ENCODE measurements at regions not wholly inside any gene's neighbourhood (a gene's known extent, or its start where the extent isn't known, plus 50 kb on each side); places are given as distances from the start of the nearest gene placed in this dataset.

- peak; percentile 87 for DNase-seq (ENCODE audit: low read depth)
Observed at GRCh38 chr5:57816108-57816507, 333.5 kb upstream of the ACTBL2 start.

DNA sequence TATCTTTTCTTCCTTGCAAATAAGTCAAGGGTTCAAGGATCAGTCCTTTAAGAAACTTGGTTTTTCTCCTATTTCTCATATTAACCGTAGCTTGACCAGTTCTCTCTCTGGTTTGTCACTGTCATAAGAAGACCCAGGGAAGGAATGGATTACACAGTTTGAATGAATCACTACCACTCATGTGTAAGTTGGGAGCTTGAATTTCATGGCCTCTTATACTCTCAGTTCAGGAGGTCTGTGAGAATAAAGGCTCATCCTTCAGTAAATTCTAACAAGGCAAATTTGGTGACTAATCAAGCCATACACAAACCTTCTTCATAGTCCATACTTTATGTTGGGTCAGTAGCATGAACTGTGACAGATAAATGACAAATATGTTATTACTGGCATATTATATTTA, 323.1 kb upstream of the ACTBL2 start:
- DNase-seq (ENCODE audit: low read depth), result peak; percentile 15

GRCh38 chr5:57805170-57805569, 322.6 kb upstream of the ACTBL2 start:
- DNase-seq (ENCODE audit: low read depth), result peak; percentile 54

DNA sequence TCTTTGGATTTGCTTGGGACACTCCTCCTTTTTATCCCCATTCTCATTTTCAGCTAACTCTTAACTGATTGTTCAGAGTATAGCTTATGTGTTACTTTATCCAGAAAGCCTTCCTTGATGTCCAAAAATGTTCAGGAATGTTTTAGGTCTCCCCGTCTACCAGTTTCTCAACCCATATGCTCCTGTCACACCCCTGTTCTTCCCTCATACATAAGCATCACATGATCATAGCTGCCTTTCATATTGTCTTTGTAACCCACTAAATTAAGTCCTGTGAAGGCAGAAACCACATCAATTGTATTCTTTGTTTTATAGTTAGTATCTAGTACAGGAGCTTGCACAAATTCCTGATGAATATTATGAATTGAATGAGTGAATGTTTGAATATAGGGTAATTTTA, 321.9 kb upstream of the ACTBL2 start:
- peak; percentile 5 for DNase-seq (ENCODE audit: low read depth)

DNA sequence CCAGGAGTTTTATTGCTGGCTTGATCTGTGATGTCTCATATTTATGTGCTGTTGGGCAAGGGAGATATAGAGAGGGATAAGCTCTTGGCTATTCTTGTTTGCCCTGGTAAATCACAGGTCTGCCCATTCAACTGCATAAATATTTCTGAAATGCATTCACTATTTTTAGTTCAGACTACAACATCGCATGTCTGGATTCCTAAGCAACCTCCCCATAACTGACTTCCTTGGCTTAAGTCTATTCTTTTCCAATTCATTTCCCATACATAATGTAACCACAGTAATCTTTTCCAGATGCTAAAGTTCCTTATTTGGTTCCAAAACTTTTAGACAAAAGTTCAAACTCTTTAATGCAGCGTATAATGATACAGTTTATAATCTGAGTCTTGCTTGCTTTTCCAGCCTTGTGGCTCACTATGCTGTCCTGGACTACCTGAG, 321.4 kb upstream of the ACTBL2 start:
- peak; percentile 53 for DNase-seq (ENCODE audit: low read depth)

- peak; percentile 9 for DNase-seq (ENCODE audit: low read depth)
Observed at GRCh38 chr5:57802131-57802530, 319.5 kb upstream of the ACTBL2 start.

- peak; percentile 60 for DNase-seq (ENCODE audit: low read depth)
Observed at GRCh38 chr5:57795203-57795602, 312.6 kb upstream of the ACTBL2 start.

- no peak for DNase-seq (ENCODE audit: low read depth)
Observed at GRCh38 chr5:57791875-57792274, 309.3 kb upstream of the ACTBL2 start.

DNA sequence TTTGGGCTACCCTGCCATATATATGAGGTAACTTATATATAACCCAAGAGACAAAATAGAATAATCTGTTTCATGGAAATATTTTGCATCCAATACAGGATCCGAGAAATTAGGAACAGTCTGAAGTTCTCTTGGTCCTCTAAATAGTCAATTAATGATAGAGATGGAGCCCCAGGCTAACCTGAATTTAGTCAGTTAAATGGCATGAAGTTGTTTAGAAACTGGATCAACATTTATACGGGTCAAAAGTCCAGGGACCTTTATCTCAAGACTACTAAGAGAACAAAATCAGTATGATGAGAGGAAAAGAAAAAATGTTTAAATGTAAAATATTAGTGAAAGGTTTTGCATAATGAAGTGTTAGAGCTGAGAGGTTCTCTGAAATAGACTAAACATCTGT, 303.3 kb upstream of the ACTBL2 start:
- no peak for DNase-seq (ENCODE audit: low read depth)

DNA sequence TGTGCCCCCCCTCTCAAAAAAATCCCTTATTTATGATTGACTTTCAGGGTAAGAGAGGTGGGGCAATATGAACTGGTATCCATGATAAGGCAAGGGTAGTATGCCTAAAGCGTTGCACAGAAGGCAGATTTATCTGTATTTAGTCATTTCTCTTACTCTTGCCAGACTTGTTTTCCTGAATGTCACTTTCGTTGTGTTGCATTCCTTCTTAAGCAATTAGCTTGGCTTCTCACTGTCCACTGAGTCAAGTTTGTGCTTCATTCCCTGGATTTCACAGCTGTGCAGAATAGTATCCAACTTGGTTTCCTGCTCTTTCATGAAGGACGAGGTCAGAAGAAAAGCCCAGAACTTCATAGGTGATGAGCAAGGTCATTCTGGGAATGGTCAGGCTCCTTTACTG, 301.5 kb upstream of the ACTBL2 start:
- no peak for DNase-seq (ENCODE audit: low read depth)

GRCh38 chr5:57783693-57784092, 301.1 kb upstream of the ACTBL2 start:
- peak; percentile 50 for DNase-seq (ENCODE audit: low read depth)

GRCh38 chr5:57780961-57781325, 298.3 kb upstream of the ACTBL2 start:
- no peak for DNase-seq (ENCODE audit: low read depth)

DNA sequence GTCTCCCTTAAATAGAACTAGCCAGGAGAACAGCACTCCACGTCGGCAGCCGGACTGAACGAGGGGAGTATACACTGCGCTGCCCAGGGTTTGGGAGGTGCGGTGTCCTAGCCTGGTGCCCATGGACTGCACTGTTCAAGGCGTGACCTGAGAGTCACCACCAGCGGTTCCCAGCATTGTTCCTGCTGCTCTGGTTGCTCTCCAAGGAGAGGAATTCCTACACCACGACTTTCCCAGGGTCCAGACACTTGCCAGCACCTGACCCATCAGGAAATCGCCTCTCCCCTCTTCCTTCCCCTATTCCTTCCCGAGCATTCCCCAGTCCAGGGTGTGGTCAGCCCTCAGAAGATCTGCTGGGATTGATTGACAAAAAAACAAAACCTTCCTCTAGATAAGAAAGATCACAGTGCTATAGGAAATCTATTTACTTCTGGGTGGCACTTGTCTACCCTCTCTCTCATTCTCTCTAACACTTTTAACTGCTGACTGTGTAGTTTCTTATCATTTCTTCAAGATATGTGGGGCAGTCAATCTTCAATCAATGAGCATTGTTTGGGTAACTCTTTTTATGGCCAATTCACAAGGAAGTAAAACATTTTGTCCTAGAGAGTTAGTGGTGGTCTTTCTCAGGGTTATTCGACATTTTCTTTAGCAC, 297.8 kb upstream of the ACTBL2 start:
- no peak for DNase-seq (ENCODE audit: low read depth)

GRCh38 chr5:57779383-57780223, 297.0 kb upstream of the ACTBL2 start:
- DNase-seq (ENCODE audit: low read depth), result peak; percentile 85

DNA sequence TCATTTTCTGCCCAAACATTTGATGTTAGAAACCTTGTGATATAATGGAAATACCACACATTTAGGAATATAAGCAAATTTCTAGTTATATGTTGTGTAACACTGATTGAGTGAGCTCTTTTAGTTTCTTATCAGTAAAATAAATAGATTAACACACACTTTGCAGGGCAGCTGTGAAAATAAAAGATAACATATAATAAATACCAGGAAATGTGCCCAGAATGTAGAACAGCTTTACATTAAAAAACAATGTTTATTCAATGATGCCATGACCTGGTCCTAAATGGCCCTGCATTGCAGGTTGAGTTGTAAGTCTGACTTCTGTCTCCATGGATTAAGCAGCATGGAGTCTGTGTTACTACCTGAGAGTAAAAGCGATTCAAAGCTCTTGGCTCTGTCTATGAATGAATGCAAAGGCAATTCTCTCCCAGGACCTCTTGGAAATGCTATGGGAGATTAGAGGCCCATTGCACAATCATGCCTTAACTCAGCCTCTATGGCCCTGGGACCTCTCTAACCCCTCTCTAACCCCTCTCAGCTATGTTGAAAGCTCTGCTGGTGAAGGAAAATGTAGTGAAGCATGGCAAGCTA, 296.0 kb upstream of the ACTBL2 start:
- no peak for DNase-seq (ENCODE audit: low read depth)

GRCh38 chr5:57777174-57777581, 294.6 kb upstream of the ACTBL2 start:
- DNase-seq (ENCODE audit: low read depth), result no peak

DNA sequence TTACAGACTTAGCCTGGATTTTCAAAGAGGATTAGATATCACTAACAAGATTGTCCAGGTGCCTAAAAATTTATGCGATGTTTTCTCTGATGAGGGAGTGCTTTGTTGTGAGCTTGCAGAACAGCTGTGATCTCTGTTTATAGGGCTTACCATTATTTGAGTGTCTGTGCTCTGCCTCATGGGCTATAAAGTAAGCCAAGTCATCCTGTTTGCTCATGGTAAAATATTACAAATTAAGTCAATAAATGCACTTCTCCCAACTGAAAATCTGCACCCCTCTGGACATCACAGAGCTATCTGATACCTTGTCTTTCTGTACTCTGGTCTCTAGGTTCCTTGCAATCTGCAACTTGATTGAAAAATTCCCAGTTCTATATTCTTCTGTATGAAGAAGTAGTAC, 293.4 kb upstream of the ACTBL2 start:
- DNase-seq (ENCODE audit: low read depth), result peak; percentile 39

DNA sequence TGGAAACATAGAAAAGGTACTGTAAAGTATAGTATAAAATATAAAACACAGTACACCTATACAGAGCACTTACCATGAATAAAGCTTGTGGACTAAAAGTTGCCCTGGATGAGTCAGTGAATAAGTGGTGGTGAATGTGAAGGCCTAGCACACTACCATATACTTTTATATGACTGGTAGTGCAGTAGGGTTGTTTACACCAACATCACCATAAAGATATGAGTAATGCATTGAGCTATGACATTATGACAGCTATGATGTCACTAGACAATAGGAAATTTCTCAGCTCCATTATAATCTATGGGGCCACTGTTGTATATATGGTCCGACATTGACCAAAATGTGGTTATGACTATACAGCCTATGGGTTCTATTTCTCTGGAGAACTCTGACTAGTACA, 291.8 kb upstream of the ACTBL2 start:
- DNase-seq (ENCODE audit: low read depth), result no peak

DNA sequence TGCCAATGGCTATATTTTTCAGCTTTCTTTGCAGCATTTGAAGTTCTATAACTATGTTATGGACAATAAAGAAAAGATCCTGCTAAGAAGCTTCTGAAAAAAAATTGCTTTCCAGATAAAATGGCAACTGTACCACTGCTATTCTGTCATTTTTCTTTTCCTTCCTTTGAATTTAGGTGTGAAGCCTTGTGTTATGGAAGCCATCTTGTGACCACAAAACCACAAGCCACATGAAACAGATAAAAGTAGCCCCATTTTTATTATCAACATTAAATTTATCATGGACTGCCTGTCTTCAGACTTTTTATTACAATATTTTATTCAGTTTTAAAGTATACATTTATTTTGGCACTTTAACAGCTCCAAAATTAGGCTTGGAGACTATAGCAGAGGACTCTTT, 289.9 kb upstream of the ACTBL2 start:
- peak; percentile 26 for DNase-seq (ENCODE audit: low read depth)

DNA sequence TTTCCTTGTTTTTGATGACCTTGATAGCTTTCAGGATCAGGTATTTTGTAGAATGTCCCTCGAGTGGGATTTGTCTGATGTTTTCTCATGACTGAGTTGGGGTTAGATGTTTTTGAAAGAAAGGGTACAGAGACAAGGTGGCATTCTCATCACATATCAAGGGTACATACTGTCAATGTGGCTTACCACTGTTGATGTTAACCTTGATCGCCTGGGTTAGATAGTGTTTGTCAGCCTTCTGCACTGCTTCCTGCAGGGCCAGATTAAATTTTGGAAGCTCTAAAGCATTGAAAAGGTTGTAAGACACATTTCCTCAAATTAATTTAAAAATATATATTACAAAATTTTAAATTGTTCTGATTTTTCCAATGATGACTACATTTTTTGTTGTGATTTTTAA, 287.4 kb upstream of the ACTBL2 start:
- no peak for DNase-seq (ENCODE audit: low read depth)

GRCh38 chr5:57768745-57769144, 286.1 kb upstream of the ACTBL2 start:
- no peak for DNase-seq (ENCODE audit: low read depth)

DNA sequence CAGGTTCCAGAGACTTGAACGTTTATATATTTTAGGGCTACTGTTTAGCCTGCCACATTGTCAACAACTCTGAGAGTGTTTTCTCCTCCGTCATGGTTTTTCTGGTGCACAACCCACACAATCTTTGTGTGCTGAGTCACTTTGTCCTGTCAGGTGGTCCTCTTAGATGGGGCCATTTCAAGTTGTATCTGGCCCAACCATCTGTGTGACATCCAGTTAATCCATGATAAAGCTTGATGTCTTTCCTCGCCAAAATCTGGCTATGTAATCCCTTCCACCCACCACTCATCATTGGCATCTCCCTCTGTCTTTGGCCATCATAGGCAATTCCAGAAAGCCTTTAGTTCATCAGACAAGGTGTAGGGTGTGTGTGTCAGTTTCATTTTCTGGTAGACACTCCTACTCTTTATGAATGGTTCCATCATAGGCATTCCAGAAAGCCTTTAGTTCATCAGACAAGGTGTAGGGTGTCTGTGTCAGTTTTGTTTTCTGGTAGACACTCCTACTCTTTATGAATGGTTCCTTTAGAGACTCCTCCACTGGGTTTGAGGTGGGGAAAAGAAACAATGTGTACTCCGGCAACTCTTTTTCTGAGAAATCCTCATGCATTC, 282.0 kb upstream of the ACTBL2 start:
- DNase-seq (ENCODE audit: low read depth), result no peak
